ENCODE measurements at regions not wholly inside any gene's neighbourhood (a gene's known extent, or its start where the extent isn't known, plus 50 kb on each side); places are given as distances from the start of the nearest gene placed in this dataset.

GRCh38 chr20:19823216-19823615, 65.2 kb downstream of the RIN2 start:
- TF ChIP-seq, protein P1, sequence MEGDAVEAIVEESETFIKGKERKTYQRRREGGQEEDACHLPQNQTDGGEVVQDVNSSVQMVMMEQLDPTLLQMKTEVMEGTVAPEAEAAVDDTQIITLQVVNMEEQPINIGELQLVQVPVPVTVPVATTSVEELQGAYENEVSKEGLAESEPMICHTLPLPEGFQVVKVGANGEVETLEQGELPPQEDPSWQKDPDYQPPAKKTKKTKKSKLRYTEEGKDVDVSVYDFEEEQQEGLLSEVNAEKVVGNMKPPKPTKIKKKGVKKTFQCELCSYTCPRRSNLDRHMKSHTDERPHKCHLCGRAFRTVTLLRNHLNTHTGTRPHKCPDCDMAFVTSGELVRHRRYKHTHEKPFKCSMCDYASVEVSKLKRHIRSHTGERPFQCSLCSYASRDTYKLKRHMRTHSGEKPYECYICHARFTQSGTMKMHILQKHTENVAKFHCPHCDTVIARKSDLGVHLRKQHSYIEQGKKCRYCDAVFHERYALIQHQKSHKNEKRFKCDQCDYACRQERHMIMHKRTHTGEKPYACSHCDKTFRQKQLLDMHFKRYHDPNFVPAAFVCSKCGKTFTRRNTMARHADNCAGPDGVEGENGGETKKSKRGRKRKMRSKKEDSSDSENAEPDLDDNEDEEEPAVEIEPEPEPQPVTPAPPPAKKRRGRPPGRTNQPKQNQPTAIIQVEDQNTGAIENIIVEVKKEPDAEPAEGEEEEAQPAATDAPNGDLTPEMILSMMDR (IDR thresholded peaks at IDR 0.05): no peak
- TF ChIP-seq POLR2A (IDR thresholded peaks at IDR 0.05): no peak

All from testis (tissue), 2 donors.